ENCODE measurements at regions not wholly inside any gene's neighbourhood (a gene's known extent, or its start where the extent isn't known, plus 50 kb on each side); places are given as distances from the start of the nearest gene placed in this dataset.
A peak's percentile ranks its signal among the peaks of the same experiment; 100 is the strongest.
"Not testable (repeated sequence)": the region's sequence is repeated elsewhere in the genome, so short reads cannot be mapped to it uniquely, and the experiment has no call there.

DNA sequence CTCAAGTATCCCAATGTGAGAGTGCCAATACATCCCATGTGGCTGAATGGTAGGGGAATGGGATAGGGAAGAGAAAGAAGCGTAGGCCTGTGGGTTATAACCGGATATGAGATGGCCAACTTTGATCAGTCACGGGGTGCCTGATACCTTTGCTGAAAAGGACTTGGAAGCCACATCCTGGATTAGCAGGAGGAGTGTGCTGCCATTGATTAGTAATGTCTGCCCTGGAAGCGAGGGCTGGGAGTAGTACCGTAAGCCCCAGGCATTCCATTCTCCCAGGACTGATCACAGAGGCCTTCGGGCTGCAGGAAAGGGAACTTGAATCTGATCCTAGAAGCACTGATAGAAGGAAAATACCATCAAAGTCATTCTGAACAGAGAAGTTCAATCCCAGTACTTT lies 218.5 kb downstream of the TFCP2L1 start:
- no peak for DNase-seq

DNA sequence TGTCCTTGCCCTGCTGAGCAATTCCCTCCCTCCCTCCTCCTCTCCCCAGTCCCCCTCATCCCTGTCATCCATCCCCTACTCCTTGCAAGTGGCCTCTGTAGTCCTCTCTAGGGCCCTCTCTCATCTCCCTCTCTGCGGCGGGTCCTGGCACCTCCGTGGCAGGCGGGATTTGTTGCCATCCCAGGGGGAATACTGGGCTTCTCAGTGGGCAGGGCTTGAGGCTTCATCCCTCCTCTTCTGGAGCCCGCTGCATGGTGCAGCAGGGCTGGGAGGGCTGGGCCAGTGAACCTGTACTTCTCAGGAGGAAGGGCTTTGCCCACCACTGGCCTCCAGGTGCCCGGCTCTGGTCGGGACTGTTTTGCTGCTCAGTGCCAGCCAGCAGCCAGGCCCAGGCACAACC lies 216.2 kb downstream of the TFCP2L1 start:
- no peak for DNase-seq

DNA sequence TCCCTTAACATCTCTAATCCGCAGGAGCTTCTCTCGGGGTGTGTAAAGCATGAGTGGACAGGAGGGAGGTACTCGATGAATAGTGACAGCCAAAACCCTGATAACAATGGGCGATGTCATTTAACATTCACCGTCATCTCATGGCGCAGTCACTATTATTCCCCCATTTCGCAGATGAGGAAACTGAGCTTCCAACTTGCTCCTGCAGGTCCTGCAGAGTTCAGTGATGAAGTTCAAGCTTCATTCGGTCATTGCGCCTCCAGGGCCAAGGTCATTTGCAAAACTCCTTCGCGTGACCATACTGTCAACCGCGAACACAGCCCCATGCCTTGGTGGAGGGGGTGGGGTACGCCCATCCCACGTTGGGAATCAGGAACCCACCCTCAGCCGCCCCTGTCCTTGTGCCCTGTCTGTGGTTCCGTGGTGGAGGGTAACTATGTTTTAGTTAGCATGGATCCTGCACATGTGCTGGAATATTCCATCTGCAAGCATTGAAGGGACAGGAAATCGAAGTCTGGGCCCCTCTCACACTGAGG lies 215.5 kb downstream of the TFCP2L1 start:
- DNase-seq: no peak

DNA sequence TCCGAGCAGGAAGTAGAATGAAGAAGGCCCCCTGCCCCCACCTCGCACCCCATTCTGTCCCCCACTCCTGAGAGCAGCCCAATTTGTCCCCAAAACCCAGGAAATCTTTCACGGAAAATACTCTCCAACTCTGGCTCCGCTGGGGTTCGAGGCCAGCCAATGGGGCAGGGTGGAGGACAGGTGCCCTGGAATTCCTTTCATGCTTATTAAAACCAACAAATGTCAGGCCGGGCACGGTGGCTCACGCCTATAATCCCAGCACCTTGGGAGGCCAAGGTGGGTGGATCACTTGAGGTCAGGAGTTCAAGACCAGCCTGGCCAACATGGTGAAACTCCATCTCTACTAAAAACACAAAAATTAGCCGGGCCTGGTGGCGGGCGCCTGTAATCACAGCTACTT lies 214.9 kb downstream of the TFCP2L1 start:
- not testable (repeated sequence) for DNase-seq

DNA sequence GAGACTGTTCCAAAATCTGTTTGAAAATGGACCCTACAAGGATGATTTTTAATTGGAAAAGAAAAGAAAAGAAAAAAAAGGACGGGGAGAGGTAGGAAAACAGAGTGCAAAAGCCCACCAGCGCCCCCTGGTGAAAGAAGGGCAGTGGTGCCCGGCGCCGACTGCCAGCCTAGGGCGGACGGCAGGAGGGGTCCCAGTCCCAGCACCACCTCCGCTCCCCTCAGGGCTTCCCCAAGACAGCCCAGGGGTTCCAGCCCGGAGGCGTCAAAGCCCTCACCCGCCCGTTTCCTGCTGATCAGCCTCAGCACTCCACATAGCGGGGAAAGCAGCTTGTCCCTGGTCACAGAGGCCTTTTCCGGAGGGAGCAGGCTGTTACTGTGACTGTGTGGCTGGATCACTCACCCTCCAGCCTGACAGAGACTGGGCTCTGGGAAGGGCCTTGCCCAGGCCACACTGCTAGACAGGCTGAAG lies 213.9 kb downstream of the TFCP2L1 start:
- no peak for DNase-seq

DNA sequence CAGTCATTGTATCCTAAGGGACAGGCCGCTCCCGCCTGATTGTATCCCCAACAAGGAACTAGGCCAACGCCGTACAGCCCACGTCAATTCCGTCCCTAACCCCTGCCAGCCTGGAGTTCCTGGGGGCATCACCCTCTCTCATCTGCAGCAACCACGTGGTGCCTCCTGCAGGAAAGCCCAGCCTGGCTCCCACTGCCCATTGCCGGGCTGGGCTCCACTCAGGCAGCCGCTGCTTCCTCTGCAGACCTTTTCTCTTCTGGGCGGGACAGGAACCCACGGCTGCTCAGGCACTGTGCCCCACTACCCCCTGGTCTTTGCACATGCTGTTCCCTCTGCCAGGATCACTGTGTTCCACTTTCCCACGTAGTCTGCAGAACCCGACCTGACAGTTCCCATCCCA lies 212.2 kb downstream of the TFCP2L1 start:
- no peak for DNase-seq

DNA sequence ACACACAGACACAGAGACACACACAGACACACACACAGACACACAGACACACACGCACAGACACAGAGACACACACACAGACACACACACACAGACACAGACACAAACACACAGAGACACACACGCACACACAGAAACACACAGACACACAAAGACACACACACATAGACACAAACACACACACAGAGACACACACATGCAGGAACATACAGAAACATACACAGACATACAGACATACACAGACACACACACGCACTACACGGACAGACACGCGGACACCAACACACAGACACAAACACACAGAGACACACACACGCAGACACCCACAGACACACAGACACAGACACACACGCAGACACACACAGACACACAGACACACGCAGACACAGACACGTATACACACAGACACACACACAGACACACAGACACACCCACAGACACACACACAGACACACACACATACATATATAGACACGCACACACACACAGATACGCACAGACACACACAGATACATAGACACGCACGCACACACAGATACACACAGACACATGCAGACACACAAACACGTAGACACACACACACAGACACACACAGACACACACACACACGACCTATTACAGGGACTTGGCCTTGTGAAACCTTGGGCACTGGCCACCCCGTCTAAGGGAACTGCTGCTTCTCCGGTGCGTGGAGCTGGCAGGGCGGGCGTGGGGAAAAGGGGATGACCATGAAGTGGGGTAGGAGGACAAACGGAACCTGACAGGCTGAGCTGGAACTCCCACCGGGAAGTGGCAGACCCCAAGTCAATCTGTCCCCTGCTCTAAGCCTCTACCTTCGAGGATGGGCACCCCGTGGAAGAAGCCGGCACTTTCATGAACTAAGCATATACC lies 211.4 kb downstream of the TFCP2L1 start:
- DNase-seq: no peak

DNA sequence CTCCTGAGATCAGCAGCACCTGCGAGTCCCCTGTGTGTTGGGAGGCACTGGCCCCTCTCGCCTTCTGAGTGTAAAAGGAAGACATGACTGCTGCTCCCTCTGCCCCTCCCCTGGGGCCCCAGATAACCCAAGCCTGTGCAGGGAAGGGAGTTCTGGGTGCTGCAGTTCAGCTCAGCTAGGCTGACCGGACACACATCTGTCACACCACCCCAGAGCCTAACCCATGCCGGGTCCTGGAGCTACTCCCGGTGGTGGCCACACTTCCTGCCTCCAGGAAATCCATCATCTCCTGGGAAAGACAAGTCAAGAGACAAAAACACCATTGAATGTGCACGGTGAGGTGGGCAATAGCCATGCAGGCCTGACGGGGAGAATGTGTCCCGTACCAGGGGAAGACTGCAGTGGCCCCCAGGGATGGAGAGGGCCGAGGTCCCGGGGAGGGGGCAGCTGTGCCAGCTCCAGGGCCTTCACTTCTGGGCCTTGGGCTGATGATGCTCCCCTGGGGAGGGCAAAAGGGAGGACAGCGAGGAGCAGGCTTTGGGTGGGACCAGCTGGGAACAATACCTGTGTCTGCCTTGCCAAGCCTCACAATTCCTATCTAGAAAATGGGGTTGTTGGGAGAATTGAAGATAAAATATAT lies 210.6 kb downstream of the TFCP2L1 start:
- no peak for DNase-seq

DNA sequence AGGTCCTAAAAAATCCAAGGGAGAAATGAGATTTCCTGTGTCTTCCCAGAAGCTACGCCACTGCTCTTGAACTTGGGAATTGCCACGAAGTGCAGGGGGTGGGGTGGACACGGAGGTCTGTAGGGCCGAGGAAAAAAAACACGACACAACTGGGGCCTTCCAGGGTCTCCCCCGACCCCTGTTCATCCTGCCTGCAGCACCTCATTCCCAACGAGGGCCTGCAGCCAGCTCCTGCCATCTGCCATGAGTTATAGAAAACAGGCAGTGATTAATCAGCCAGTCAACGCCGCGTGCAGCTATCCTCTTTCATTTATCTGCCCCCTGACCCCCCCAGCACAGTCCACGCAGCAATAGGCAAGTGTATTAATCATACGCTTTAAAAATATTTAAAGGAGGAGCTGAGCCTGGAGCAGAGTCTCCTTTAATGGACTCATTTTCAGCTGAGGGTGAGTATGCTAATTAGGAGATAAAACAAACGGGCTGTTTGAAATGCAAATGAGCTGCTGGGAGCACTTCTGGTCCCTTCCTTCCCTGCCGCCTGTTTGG lies 209.9 kb downstream of the TFCP2L1 start:
- peak in 1 of 2 donors; percentile 8 for DNase-seq

DNA sequence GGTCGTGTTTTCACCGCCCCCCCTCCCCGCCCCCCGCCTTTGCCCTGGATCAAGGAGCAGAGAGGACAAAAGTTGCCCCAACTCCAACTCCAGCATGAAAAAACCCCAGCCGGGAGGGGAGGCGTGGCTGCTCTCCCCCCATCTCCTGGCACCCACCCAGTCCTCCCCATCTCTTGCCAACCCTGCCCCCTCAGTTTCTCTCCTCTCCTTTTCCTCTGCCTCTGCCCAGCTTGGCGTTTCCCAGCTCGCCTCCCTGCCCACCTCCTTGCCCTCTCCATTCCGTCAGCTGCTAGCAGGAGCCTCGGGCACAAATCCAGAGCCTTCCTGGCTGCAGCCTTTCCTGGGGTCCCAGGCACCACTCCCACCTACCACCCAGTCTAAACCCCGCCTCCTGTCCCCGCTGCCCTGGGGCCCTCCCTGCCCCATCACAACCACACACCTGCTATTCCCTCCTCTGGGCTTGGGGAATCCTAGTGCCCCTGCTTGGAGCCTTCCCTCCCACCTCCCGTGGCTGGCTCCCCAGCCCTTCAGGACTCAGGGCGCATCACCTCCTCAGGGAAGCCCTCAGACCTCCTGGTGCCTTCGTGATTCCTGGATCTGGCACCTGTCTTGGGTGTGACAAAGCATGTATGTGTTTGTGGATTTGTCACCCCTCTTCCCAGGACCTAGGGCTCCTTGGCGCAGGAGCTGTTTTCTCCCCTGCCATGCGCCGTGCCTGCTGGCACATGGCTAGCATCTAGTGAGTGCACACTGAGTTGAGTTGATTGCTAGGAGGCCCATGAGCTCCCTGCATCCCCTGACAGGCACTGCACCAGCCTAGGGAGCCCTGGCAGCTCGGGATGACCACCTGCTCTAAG lies 209.1 kb downstream of the TFCP2L1 start:
- no peak for DNase-seq

DNA sequence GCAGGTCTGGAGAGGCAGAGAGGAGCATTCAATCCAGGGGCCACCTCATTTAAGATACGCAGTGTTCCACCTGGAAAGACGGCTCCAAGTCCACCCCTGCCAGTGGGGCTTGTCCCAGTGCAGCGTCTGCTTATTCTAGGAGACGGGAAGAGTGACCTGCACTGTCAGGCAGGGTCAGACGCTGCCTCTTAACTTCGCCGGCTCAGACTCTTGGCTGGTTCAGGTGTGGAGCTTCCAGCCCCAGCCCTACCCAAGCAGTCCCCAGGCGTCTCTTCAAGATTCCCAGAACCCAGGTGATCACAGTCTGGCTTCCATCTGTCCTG lies 208.5 kb downstream of the TFCP2L1 start:
- no peak for DNase-seq

DNA sequence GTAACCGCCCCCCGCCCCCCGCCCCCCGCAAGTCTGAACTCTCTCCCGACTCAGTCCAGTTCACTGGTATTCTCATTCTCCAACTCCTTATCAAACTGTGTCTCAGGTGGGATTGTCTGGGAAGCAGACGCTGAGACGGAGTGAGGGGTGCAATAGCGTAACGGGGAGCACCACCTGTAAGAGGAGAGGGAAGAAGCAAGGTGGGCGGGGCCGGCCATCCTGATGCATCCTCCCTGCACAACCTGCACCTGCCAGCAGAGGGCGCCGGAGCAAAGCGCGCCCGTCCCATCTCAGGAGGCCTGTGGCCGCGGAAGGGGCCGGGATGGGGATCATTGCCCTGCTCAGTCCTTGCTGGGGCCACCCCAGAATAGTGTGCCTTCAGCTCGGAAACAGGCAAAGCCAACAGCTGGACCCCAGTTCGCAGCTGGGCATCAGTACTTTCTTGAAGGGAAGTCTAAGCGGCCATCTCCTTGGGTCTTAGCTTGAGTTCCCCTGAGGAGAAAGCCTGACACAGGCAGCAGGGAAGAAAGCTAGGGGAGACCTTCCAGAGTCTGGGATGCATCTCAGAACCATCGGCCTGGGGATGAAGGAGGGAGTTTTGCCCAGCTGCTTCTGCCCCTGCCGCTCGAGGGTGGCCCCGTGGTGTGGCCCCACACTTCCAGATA lies 208.0 kb downstream of the TFCP2L1 start:
- DNase-seq: peak; percentile 46 to 48

DNA sequence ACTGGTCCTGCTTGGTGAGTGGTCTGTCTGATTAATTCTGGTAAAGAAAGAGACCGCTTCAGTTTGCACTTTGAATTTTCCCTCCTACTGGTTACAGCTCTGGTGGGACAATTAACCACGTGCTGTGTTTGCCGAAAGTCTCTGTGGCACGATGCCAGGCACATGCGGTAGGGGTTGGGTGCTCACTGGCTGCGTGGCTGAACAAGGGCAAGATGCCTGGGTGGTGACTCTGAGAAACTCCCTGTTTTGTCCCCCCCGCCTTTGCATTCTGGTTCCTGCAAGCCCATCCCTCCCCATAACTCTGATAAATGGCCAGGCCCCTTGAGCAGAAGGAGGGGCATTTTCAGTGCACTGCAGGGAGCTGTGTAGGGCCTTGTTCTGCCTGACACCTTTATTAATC lies 206.1 kb downstream of the TFCP2L1 start:
- DNase-seq: no peak

DNA sequence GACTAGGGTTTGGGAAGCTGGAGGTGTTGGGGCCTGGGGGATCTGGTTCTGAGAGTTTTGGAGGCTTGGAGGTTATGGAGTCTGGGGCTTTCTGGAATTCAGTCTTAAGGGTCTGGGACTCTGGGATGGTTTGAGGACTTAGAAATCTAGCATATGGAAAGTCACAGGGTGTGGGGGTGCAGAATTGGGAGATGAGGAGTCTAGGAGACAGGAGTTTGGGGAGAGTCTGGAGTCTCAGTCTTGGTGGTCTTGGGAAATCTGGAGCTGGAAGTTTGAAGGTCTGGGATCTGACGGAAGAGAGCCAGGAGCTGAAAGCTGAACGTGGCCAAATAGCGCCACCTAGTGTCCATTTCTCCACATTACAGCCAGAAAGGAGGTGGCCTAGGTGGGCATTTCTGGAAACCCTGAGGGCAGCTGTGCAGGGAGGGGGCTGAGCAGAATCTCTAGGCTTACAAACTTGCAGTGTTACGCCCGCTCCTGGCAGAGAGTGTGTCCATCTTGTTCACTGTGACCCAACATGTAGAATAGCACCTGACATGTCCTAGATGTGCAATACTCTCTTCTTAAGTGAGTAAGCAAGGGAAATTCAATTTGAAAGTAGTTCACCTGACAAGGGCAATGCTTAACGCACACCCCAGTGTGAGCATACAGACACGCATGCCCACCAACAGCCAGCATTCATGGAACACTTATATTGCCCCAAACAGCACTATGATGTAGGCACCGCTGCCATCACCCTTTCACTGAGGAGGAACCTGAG lies 204.8 kb downstream of the TFCP2L1 start:
- peak in 1 of 2 donors; percentile 10 for DNase-seq

DNA sequence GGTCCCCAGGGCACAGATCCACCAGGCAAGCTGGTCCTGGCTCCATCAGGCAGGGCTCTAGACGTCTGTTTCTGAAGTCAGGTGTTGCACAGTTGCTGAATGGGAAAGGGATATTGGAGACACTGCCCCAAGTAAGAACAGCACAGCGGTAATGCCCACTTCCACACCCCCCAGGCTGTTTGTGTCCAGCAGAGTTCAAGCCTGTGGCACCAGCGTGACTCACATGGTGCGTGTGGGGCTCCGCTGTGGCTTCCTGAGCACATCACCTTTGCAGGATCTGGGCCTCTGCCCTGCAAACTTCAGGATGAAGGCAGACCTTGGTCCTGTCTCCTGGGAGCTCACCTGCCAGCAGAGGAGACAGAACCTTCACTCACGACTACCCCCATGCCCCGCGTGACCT lies 203.3 kb downstream of the TFCP2L1 start:
- no peak for DNase-seq

DNA sequence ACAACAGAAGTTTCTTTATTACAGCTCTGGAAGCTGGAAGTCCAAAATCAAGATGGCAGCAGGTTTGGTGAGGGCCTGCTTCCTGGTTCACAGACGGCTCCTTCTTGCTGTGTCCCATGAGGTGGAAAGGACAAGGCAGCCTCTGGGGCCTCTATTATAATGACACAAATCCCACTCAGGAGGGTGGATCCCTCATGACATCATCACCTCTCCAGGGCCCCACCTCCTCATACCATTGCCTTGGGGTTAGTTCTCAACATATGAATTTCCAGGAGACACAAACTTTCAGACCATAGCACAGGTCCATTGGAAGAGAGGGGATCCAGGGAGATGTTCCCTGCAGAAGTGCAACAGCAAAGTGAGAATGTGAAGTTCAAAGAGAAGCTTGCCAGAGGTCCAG lies 202.8 kb downstream of the TFCP2L1 start:
- DNase-seq: no peak

DNA sequence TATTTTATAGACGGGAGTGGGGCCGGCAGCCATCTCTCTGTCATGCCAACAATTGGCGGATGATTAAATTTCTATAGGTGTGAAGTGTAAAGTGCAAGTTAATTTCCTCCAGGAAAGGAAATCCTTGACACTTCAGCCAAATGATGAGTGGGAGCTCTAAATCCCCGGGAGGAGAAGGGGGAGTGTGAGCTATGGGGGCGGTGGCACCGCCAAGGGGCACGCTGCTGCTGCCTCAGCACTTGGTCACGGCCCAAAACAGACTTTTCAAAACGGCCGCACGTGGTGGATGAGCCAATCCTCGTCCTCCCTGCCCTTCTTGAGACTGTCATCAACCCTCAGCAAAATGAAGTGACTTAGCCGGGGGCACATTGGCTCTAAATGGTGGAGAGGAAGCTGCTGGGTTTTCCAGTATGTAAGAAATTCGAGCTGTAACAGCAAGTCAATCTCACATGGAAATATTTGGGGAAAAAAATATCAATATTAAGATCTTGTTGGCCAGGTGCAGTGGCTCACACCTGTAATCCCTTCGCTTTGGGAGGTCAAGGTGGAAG lies 200.8 kb downstream of the TFCP2L1 start:
- no peak for DNase-seq

DNA sequence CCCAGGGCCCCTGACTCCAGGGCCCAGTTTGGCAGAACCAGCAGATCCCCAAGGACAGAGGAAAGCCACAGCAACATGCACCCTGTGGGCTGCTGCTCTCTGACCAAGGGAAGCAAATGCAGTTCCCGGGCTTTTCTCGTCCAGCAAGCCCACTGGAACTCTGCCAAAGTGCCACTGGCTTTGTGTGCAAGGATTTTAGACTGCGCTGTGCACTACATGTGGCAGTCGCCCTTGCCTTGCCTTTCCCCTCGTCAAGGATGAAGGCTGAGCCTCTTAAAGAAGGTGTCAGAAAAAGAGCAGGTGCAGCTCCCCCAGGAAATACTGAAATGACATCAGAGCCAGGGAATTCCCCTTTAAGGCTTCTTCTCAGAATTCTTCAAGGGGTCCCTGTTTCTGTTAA lies 199.2 kb downstream of the TFCP2L1 start:
- DNase-seq: no peak

DNA sequence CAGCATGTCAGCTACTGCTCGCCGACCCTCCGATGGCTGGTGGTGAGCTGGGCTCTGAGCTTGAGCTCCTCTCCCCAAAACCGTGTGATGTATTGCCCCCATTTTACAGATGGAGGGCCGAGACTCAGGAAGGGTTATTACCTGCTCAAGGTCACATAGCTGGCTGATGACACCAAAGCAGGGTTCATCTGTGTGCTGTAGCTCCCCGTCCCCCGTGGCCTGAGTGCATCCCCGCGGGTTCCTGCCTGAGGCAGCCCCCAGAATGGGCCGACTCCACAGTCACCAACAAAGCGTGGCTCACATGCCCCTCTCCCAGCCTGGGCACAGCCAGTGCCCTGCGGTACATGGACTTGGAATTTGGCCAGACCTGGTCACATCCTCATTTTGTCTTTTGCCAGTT lies 198.6 kb downstream of the TFCP2L1 start:
- DNase-seq: no peak

DNA sequence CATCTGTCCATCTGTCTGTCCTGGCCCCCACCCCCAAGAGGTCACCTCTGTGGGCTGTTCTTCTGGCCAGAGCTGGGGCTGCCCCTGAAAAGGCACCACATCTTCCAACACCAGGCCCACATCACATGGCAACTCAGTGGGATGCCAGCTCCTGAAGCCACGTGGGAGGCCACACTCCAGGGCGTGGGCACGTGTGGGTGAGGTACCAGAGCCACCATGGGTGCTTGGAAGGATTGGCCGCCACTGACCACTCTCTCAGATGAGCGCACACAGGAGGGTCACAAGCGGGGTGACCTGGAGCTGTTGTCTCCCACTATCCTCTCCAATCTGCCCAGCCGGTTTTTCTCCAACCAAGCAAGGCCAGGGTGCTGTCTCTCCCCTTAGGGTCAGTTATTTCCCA lies 197.9 kb downstream of the TFCP2L1 start:
- DNase-seq: no peak

All from CD4-positive, alpha-beta T cell treated with Interleukin-1 beta for 1 hour (primary cell).